H7 (cell line): ENCODE measurements at regions not wholly inside any gene's neighbourhood (a gene's known extent, or its start where the extent isn't known, plus 50 kb on each side); places are given as distances from the start of the nearest gene placed in this dataset.

Source experiments
- DNase-seq: peaks from one replicate; pipeline ENCODE4 v3.0.0; 2012
- H3K27me3 ChIP-seq: 2 replicates; pipeline ENCODE4 v1.6.0; 2011; ENCODE audit warnings: mild to moderate bottlenecking, low read length; ENCODE audit not compliant: control insufficient read depth, insufficient read depth
- H3K36me3 ChIP-seq: replicated peaks from 2 replicates; pipeline ENCODE4 v1.5.1; 2011; ENCODE audit warnings: low read length; ENCODE audit not compliant: control insufficient read depth, insufficient read depth
- H3K4me3 ChIP-seq: 2 replicates; pipeline ENCODE4 v1.5.1; 2011; ENCODE audit warnings: low read depth, mild to moderate bottlenecking, control low read depth, low read length, moderate library complexity; ENCODE audit not compliant: insufficient read depth

- no peak for DNase-seq
- H3K4me3 ChIP-seq = no peak overlapping the region
- no peaks in the 10 kb centered on the region for H3K36me3 ChIP-seq
- H3K27me3 ChIP-seq = no peaks in the 10 kb centered on the region
These were observed 1410.1 kb upstream of the ADGRB3 start for GRCh38 chr6:67224989-67225388.

DNA sequence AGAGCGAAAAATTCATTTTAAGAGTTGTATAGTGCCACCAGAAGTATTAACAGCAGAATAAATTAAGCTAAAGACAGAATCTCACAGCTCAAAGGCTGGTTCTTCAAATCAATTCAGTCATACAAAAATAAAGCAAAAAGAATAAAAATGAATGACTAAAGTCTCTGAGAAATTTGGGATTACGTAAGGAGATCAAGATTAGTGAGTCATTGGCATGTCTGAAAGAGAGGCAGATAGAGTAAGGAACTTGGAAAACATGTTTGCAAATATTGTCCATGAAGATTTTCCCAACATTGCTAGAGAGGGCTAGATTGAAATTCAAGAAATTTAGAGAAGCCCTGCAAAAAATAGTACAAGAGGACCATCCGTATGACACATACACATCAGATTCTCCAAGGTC is 1413.9 kb upstream of the ADGRB3 start:
- Histone ChIP-seq H3K36me3 (no peaks in the 10 kb centered on the region), H3K4me3 (no peak overlapping the region), H3K27me3 (no peaks in the 10 kb centered on the region)
- DNase-seq = no peak

GRCh38 chr6:67219346-67219745 is 1415.7 kb upstream of the ADGRB3 start:
- Histone ChIP-seq H3K27me3 (no peaks in the 10 kb centered on the region), H3K4me3 (no peak overlapping the region), H3K36me3 (no peaks in the 10 kb centered on the region)
- no peak for DNase-seq

DNA sequence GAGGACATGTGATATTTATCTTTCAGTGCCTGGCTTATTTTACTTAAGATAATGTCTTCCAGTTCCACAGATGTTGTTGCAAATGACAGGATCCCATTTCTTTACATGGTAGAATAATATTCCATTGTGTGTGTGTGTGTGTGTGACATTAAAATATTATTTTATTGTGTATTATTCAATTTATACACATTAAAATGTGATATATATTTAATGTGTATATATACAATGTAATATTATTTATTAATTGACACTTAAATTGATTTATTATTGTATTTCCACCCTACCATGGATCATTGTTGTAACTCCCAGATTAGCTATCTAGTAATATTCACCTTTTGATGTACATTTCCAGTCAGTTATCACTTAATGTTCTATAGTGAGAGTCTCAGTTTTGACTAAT is 1422.5 kb upstream of the ADGRB3 start:
- no peak for DNase-seq
- Histone ChIP-seq H3K27me3 (no peaks in the 10 kb centered on the region), H3K4me3 (no peak overlapping the region), H3K36me3 (no peaks in the 10 kb centered on the region)

DNA sequence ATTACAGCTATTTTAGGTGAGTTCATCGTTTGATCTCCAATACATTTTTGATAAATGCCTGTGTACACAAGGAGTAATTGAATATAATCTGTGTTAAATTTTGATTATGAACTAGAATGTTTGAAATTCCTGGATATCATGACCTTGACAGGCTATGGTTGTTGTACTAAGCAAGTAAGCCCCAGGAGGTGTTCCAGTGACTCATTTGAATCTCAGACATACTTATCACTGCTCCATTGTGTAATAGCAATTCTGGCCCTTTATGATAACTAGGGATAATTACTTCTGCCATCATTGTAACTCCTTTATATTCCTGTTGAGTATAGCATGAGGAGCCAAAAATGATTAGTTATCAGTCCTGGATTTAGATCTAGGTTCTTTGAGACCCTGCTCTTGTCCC is 1424.6 kb upstream of the ADGRB3 start:
- no peaks in the 10 kb centered on the region for H3K36me3 ChIP-seq
- H3K4me3 ChIP-seq = no peak overlapping the region
- no peak for DNase-seq
- no peaks in the 10 kb centered on the region for H3K27me3 ChIP-seq

DNA sequence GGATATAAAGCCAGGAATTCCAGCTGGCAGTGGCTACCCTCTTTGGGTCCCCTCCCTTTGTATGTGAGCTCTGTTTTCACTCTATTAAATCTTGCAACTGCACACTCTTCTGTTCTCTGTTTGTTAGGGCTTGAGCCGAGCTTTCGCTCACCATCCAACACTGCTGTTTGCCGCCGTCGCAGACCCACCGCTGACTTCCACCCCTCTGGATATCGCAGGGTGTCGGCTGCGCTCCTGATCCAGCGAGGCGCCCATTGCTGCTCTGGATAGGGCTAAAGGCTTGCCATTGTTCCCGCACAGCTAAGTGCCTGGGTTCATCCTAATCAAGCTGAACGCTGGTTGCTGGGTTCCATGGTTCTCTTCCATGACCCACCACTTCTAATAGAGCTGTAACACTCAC is 1433.5 kb upstream of the ADGRB3 start:
- no peak for DNase-seq
- Histone ChIP-seq H3K27me3 (no peaks in the 10 kb centered on the region), H3K36me3 (no peaks in the 10 kb centered on the region), H3K4me3 (no peak overlapping the region)

DNA sequence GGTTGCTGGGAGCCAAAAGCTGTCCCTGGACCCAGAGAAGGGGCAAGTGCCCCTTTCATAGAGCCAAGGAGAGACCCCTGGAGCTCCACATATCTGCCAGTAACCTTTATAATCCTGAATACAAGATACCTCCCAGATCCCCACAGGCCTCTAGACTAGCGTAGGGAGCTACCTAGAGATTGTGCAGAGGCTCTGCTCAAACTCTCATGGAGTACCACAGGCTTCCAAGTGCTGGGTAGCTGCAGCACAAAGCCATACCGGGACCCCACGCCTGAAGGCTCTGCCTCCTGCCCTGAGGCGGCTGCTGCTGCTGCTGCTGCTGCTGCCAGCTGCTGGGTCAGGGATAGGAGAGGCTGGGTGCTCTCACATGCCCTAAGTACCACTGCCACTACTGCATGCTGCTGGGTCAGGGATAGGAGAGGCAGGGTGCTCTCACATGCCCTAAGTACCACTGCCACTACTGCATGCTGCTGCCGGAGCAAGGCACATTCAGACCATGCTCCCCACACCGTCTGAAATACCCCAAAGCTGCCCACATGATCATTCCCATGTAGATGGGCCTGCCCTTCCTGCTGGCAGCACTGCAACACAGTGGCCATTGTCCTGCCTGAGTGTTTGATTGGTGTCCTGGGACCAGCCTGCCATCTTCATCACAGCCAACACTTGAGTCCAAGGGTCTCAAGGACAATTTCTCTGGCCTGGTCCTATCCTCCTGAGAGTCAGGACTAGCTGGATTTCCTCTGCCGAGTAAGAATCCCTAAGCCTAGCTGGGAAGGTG is 1434.3 kb upstream of the ADGRB3 start:
- Histone ChIP-seq H3K4me3 (no peak overlapping the region), H3K36me3 (no peaks in the 10 kb centered on the region), H3K27me3 (no peaks in the 10 kb centered on the region)
- DNase-seq = no peak

GRCh38 chr6:67199425-67199824 is 1435.7 kb upstream of the ADGRB3 start:
- H3K36me3 ChIP-seq = no peaks in the 10 kb centered on the region
- H3K4me3 ChIP-seq = no peak overlapping the region
- DNase-seq = no peak
- H3K27me3 ChIP-seq = no peaks in the 10 kb centered on the region

GRCh38 chr6:67190733-67191132 is 1444.3 kb upstream of the ADGRB3 start:
- H3K4me3 ChIP-seq = no peak overlapping the region
- H3K27me3 ChIP-seq = no peaks in the 10 kb centered on the region
- no peaks in the 10 kb centered on the region for H3K36me3 ChIP-seq
- no peak for DNase-seq

DNA sequence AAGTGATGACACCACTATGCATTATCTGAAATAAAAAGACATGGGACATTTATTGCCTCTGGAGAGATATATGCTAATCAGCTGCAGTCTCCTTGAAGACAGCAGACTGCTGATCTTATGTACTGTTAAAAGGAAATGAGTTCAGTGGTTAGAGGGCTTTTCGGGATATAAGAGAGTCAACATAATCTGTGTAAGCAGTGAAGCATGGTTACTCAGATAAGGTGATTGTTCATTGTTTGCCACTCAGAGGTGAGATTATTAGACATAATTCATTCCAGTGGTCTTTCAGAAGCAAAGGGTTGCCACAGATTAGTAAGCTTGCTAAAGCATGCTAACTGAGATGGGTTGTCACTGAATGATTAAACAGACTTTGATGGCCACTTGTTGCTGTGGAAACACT is 1450.7 kb upstream of the ADGRB3 start:
- no peak for DNase-seq
- Histone ChIP-seq H3K36me3 (no peaks in the 10 kb centered on the region), H3K27me3 (no peaks in the 10 kb centered on the region), H3K4me3 (no peak overlapping the region)

- no peak for DNase-seq
- no peak overlapping the region for H3K4me3 ChIP-seq
- no peaks in the 10 kb centered on the region for H3K27me3 ChIP-seq
- no peaks in the 10 kb centered on the region for H3K36me3 ChIP-seq
These were observed 1460.0 kb upstream of the ADGRB3 start for GRCh38 chr6:67175101-67175500.

- Histone ChIP-seq H3K36me3 (no peaks in the 10 kb centered on the region), H3K27me3 (no peaks in the 10 kb centered on the region), H3K4me3 (no peak overlapping the region)
- no peak for DNase-seq
These were observed 1458.6 kb upstream of the EYS start for GRCh38 chr6:67165606-67166005.

- Histone ChIP-seq H3K27me3 (no peaks in the 10 kb centered on the region), H3K4me3 (no peak overlapping the region), H3K36me3 (no peaks in the 10 kb centered on the region)
- no peak for DNase-seq
These were observed 1453.8 kb upstream of the EYS start for GRCh38 chr6:67160820-67161219.

DNA sequence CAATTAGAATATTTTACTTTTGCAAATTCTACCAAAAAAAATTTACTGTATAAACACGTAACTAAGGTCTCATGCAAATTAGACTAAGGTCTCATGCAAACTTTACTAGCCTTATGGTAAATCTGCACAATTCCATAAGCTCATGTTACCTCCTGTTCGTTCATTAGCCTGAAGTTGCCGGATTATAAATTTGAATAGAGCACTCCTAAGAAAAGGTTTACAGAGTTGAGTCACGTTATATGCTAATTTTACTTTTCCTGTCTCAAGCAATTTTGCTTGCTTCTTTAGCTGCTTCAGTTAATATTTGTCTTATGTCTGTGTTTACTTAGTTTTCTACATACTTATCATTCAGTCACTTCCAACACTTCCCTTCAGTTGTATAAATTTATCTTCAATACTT is 1434.0 kb upstream of the EYS start:
- Histone ChIP-seq H3K36me3 (no peaks in the 10 kb centered on the region), H3K4me3 (no peak overlapping the region), H3K27me3 (no peaks in the 10 kb centered on the region)
- no peak for DNase-seq

DNA sequence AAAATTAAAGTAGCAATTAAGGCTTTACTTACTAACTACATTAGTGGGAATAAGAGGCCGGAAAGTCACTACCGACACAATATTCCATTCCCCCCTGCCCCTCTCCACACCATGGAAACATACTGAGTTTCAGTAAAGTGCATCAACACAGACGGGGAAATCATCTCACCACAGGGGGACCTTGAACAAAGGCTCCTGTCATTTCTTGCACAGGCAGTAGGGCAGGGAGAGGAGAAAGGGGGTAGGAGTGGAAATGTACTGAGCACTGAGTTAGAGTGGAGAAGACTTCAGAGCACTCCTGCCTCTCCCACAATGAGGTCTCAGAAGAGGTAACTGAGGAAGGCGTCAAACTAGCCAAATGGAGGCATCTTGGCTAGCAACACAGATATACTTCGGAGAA is 1426.9 kb upstream of the EYS start:
- H3K4me3 ChIP-seq = no peak overlapping the region
- H3K27me3 ChIP-seq = no peaks in the 10 kb centered on the region
- DNase-seq = peak; percentile 3
- H3K36me3 ChIP-seq = no peaks in the 10 kb centered on the region

- Histone ChIP-seq H3K36me3 (no peaks in the 10 kb centered on the region), H3K27me3 (no peaks in the 10 kb centered on the region), H3K4me3 (no peak overlapping the region)
- DNase-seq = no peak
These were observed 1424.8 kb upstream of the EYS start for GRCh38 chr6:67131827-67132226.
